Right atrium auricular region (tissue), 2 donors: ENCODE measurements at regions not wholly inside any gene's neighbourhood (a gene's known extent, or its start where the extent isn't known, plus 50 kb on each side); places are given as distances from the start of the nearest gene placed in this dataset.

Source experiments
- DNase-seq: peaks from one replicate; pipeline ENCODE4 v3.0.0-alpha.2; 2019; ENCODE audit warnings: low spot score
- H3K27ac ChIP-seq, 2 donors: fragments of 200-600 bp; sonication (generic); 1 replicate in 1 of 2; 2 replicates in 1 of 2; pipeline ENCODE4 v1.5.1; 2016 to 2019
- H3K27me3 ChIP-seq, 2 donors: fragments of 200-600 bp; sonication (generic); one replicate each; pipeline versions ENCODE4 v1.5.1 to v1.6.0; 2017 to 2019
- H3K36me3 ChIP-seq: fragments of 200-600 bp; sonication (generic); one replicate; pipeline ENCODE4 v1.5.1; 2016
- H3K4me1 ChIP-seq, 2 donors: fragments of 200-600 bp; sonication (generic); one replicate each; pipeline versions ENCODE4 v1.5.1 to v1.6.0; 2017 to 2019
- H3K4me3 ChIP-seq, 2 donors: fragments of 200-600 bp; sonication (generic); 1 replicate in 1 of 2; 2 replicates in 1 of 2; pipeline ENCODE4 v1.5.1; 2017 to 2019; ENCODE audit warnings: mild to moderate bottlenecking in 1 of 2, moderate library complexity in 1 of 2
- H3K9me3 ChIP-seq, 2 donors: fragments of 200-600 bp; sonication (generic); one replicate each; pipeline ENCODE4 v1.5.1; 2019
- CTCF ChIP-seq, 2 donors: fragments of 200-600 bp; sonication (generic); IDR thresholded peaks; one replicate each; pipeline ENCODE4 v1.5.1; 2019; ENCODE audit warnings: antibody characterized with exemption in 2 of 2

- Histone ChIP-seq H3K27ac (no peak overlapping the region), H3K36me3 (no peaks in the 10 kb centered on the region), H3K27me3 (no peaks in the 10 kb centered on the region), H3K4me3 (no peak overlapping the region), H3K4me1 (no peaks in the 10 kb centered on the region), H3K9me3 (no peaks in the 10 kb centered on the region)
- TF ChIP-seq CTCF (IDR thresholded peaks at IDR 0.05): no peak
- DNase-seq: no peak
Measured at GRCh38 chr9:99345942-99346341, 123.9 kb downstream of the SEC61B start.

GRCh38 chr9:99347568-99347967, 125.5 kb downstream of the SEC61B start:
- DNase-seq: no peak
- TF ChIP-seq CTCF (IDR thresholded peaks at IDR 0.05): no peak
- Histone ChIP-seq H3K4me1 (no peaks in the 10 kb centered on the region), H3K27me3 (no peaks in the 10 kb centered on the region), H3K4me3 (no peak overlapping the region), H3K36me3 (no peaks in the 10 kb centered on the region), H3K9me3 (no peaks in the 10 kb centered on the region), H3K27ac (no peak overlapping the region)

GRCh38 chr9:99348289-99348688, 126.2 kb downstream of the SEC61B start:
- Histone ChIP-seq H3K36me3 (no peaks in the 10 kb centered on the region), H3K9me3 (no peaks in the 10 kb centered on the region), H3K4me3 (no peak overlapping the region), H3K4me1 (peaks cover 0 to 4% of the 10 kb centered on the region in 2 donors), H3K27ac (no peak overlapping the region), H3K27me3 (no peaks in the 10 kb centered on the region)
- DNase-seq: no peak
- no peak for TF ChIP-seq CTCF (IDR thresholded peaks at IDR 0.05)

- no peak for DNase-seq
- Histone ChIP-seq H3K27me3 (no peaks in the 10 kb centered on the region), H3K4me3 (no peak overlapping the region), H3K36me3 (no peaks in the 10 kb centered on the region), H3K9me3 (no peaks in the 10 kb centered on the region), H3K27ac (no peak overlapping the region), H3K4me1 (peaks cover 0 to 4% of the 10 kb centered on the region in 2 donors)
- TF ChIP-seq CTCF (IDR thresholded peaks at IDR 0.05): no peak
Measured at GRCh38 chr9:99349870-99350269, 127.8 kb downstream of the SEC61B start.

DNA sequence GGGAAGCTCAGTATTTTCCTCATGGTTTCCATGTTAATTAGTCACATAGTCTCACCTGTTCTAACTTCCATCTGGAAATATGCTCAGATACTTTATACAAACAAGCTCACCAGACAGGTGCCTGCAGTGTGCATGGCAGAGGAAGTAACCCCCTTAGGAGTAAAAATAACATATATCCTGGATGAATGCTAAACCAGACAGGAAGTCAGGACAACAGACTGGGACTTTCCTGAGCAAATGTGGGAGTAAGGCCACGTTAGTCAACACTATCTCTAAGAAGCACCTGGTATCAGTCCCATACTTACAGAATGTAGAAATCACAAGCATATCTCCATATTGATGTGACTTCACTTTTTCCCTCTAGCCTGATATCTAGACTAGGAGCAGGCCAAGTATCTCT, 128.4 kb downstream of the SEC61B start:
- H3K4me3 ChIP-seq: no peak overlapping the region
- H3K9me3 ChIP-seq: no peaks in the 10 kb centered on the region
- H3K27ac ChIP-seq: no peak overlapping the region
- no peak for TF ChIP-seq CTCF (IDR thresholded peaks at IDR 0.05)
- H3K36me3 ChIP-seq: no peaks in the 10 kb centered on the region
- no peaks in the 10 kb centered on the region for H3K27me3 ChIP-seq
- DNase-seq: no peak
- peaks cover 0 to 4% of the 10 kb centered on the region in 2 donors for H3K4me1 ChIP-seq

DNA sequence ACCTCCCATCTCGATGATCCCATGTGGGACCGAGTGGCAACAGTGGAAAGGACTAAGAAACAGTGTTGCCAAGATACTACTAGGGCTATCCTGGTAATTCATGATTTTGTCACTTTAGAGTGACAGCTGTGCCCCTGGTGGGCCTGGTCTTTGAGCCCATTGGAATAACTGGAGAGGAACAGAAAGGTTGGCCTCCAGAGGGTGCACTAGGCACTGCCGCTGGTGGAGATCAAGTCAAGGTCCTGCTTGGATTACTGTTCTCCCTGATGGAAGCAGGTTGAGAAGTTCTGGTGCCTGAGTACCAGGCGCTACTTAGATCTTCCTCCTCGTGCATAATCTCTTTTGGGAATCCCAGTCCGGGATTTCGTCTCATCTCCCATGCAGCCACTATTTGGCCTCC, 129.6 kb downstream of the SEC61B start:
- H3K27ac ChIP-seq: no peak overlapping the region
- H3K9me3 ChIP-seq: no peaks in the 10 kb centered on the region
- TF ChIP-seq CTCF (IDR thresholded peaks at IDR 0.05): no peak
- H3K4me3 ChIP-seq: no peak overlapping the region
- H3K36me3 ChIP-seq: no peaks in the 10 kb centered on the region
- no peaks in the 10 kb centered on the region for H3K27me3 ChIP-seq
- H3K4me1 ChIP-seq: peaks cover 0 to 7% of the 10 kb centered on the region in 2 donors
- DNase-seq: no peak
